ENCODE measurements at regions not wholly inside any gene's neighbourhood (a gene's known extent, or its start where the extent isn't known, plus 50 kb on each side); places are given as distances from the start of the nearest gene placed in this dataset.
"Not testable (repeated sequence)": the region's sequence is repeated elsewhere in the genome, so short reads cannot be mapped to it uniquely, and the experiment has no call there.

DNA sequence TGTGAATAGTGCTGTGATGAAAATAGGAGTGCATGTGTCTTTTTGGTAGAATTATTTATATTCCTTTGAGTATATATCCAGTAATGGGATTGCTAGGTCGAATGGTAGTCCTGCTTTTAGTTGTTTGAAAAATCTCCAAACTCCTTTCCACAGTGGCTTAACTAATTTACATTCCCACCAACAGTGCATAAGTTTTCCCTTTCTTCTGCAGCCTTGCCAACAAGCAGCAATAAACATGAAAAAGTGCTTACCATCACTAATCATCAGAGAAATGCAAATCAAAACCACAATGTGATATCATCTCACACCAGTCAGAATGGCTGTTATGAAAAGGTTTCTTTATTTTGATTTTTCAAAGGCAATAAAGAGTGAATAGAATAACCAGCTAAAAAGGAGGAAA, 1105.9 kb downstream of the NAALADL2 start:
- H3K27ac ChIP-seq: 0 out of 2 replicates have a peak overlapping the region, but pooled peaks have one; percentile 15
- H3K4me3 ChIP-seq: no peak overlapping the region
- H3K36me3 ChIP-seq: no peaks in the 10 kb centered on the region
- H3K27me3 ChIP-seq: no peaks in the 10 kb centered on the region
- H3K9me3 ChIP-seq (replicated peaks): no peaks in the 10 kb centered on the region
- H3K4me1 ChIP-seq: no peaks in the 10 kb centered on the region
- peak in 1 of 2 experiments; percentile 16 for DNase-seq

DNA sequence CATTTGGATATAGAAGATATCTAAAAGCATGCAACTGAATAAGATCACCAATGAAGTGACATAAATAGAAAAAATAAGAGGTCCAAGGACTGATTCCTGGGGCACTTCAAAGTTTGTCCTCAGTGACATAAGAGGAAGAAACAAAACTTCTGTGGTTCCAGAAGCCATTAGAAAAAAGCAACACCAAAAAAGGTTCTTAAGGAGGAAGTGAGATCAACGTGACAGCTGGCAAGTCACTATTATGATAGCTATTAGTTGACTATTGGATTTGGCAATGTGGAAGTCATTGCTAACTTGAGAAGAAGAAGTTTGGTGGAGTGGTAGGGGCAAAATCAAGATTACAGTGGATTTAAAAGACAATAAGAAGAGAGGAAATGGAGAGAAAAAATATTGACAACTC, 1098.3 kb downstream of the NAALADL2 start:
- H3K4me3 ChIP-seq: no peak overlapping the region
- no peaks in the 10 kb centered on the region for H3K36me3 ChIP-seq
- no peak overlapping the region for H3K27ac ChIP-seq
- H3K4me1 ChIP-seq: no peaks in the 10 kb centered on the region
- no peaks in the 10 kb centered on the region for H3K9me3 ChIP-seq (replicated peaks)
- H3K27me3 ChIP-seq: no peaks in the 10 kb centered on the region
- DNase-seq: no peak

DNA sequence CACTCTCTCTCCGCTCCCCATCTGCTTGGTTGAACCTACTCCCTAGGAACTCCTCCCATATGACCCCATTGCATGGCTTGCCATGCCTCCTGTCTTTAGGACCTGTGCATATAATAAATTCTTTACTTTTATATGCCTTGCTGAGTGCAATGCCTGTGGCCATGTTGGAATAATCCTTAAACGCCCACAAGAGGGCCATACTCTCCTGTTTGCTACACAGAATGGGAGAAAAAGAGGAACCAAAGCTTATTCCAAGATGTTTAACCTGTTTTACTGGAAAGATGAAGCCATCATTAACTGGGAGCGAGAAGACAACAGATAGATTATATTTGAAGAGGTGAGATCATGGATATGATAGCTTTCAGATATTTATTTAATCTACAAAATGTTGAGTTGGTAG, 1097.8 kb downstream of the NAALADL2 start:
- DNase-seq: peak in 1 of 2 experiments; percentile 2
- no peaks in the 10 kb centered on the region for H3K4me1 ChIP-seq
- no peaks in the 10 kb centered on the region for H3K36me3 ChIP-seq
- no peaks in the 10 kb centered on the region for H3K27me3 ChIP-seq
- H3K4me3 ChIP-seq: no peak overlapping the region
- H3K27ac ChIP-seq: no peak overlapping the region
- H3K9me3 ChIP-seq (replicated peaks): no peaks in the 10 kb centered on the region

DNA sequence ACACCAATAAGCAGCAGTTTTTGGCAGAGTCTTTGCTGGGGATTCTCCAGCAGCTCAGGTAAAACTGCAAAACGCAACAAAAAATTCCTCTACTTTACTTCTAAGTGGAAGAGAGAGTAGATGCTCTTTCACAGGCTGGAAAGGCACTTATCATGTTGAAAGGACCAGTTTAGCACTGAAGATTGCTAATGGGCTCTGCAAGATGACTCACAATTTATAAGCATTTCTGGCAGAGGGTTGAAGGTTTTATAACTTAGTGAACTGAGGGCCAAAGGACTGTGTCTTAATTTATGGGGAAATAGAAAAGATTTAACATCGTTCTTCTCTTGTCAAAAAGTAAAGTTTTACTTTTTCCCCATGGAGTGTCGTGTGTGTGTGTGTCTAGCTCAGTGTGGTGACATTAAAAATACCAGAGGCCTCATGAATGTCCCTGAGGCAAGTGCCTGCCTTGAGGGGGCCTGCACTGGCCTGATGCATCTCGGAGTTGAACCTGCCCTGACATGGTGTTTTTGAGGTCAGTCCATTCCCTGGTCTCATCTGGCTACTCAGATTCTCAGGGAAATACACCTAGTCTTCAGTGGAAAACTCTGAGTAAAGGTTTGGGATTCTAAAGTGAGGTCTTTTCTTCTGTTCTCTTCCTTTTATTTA, 1092.0 kb downstream of the NAALADL2 start:
- H3K27ac ChIP-seq: no peak overlapping the region
- DNase-seq: no peak
- no peaks in the 10 kb centered on the region for H3K27me3 ChIP-seq
- no peaks in the 10 kb centered on the region for H3K36me3 ChIP-seq
- H3K4me1 ChIP-seq: no peaks in the 10 kb centered on the region
- H3K4me3 ChIP-seq: no peak overlapping the region
- H3K9me3 ChIP-seq (replicated peaks): no peaks in the 10 kb centered on the region

DNA sequence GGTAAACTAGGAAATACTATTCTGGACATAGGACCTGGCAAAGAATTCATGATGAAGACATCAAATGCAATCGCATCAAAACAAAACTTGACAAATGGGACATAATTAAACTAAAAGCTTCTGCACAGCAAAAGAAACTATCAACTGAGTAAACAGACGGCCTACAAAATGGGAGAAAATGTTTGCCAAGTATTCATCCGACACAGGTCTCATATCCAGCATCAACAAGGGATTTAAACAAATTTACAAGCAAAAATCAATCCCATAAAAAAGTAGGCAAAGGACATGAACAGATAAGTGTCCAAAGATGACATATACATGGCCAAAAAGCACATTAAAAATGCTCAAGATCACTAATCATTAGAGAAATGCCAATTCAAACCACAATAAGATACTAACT, 1088.9 kb downstream of the NAALADL2 start:
- Histone ChIP-seq H3K4me1 (no peaks in the 10 kb centered on the region), H3K36me3 (no peaks in the 10 kb centered on the region), H3K4me3 (no peak overlapping the region), H3K27me3 (no peaks in the 10 kb centered on the region), H3K9me3 (replicated peaks) (no peaks in the 10 kb centered on the region), H3K27ac (no peak overlapping the region)
- no peak for DNase-seq

DNA sequence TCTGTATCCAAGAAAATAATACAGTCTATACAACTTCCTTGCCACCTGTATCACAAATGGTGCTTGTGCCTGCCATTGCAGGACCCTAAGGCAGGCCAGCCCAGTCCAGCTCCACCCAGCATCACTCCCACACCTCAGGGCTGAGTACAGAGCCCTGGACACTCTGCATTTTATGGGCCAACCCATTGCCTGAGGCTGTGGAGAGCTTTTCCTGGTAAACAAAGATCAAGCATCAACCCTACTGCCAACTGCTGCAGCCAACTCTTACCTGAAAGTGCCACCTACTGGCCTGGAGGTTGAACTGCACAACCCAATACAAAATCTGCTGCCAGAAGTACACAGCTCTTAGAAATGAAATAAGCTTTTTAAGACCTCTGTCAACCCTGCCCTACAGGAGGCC, 1082.2 kb downstream of the NAALADL2 start:
- no peaks in the 10 kb centered on the region for H3K27me3 ChIP-seq
- DNase-seq: peak; percentile 36 to 53
- H3K27ac ChIP-seq: no peak overlapping the region
- no peak overlapping the region for H3K4me3 ChIP-seq
- H3K9me3 ChIP-seq (replicated peaks): peaks cover 5% of the 10 kb centered on the region; the same call in 1 of the 2 replicates
- H3K4me1 ChIP-seq: no peaks in the 10 kb centered on the region
- H3K36me3 ChIP-seq: no peaks in the 10 kb centered on the region

DNA sequence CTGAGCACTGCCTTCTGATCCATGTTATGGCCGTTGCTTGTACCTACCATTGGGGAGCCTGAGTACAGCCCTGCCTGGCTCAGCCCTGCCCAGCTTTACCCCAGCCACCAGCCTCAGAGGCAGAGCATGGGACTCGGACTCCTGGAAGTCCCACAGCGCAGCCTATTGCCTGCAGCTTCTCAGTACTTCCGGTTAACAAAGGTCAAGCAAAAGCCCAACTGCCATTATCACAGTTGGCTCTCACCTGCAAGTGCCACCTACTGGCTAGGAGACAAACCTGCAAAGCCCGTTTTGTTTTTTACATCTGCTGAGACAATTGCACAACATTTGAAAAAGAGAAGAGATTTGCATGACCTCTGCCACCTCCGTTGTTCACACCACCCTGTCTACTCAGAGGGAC, 1081.7 kb downstream of the NAALADL2 start:
- Histone ChIP-seq H3K4me3 (no peak overlapping the region), H3K27ac (no peak overlapping the region), H3K9me3 (replicated peaks) (peaks cover 5% of the 10 kb centered on the region; the same call in 1 of the 2 replicates), H3K4me1 (no peaks in the 10 kb centered on the region), H3K27me3 (no peaks in the 10 kb centered on the region), H3K36me3 (no peaks in the 10 kb centered on the region)
- peak; percentile 14 to 40 for DNase-seq

DNA sequence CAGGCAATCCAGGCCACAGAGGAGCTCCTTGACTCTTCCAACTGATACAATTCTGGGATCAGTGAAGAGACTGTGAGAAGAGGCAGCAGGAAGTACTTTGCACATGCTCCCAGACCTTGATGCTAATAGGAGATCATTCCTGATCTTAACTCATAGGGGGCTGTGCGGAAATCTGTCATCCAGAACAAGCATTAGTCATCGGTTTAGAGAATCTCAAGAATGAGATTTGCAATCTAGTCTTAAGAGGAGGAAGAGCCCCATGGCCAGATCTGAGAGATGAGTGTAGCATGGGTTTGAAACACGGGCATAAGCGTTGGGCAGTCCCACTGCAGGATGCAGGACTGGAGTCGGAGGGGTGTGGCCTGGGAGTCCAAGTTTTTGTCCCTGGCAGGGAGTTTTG, 1081.1 kb downstream of the NAALADL2 start:
- no peak for DNase-seq
- no peak overlapping the region for H3K4me3 ChIP-seq
- no peaks in the 10 kb centered on the region for H3K4me1 ChIP-seq
- no peak overlapping the region for H3K27ac ChIP-seq
- H3K27me3 ChIP-seq: no peaks in the 10 kb centered on the region
- H3K36me3 ChIP-seq: no peaks in the 10 kb centered on the region
- peaks cover 5% of the 10 kb centered on the region; the same call in 1 of the 2 replicates for H3K9me3 ChIP-seq (replicated peaks)

DNA sequence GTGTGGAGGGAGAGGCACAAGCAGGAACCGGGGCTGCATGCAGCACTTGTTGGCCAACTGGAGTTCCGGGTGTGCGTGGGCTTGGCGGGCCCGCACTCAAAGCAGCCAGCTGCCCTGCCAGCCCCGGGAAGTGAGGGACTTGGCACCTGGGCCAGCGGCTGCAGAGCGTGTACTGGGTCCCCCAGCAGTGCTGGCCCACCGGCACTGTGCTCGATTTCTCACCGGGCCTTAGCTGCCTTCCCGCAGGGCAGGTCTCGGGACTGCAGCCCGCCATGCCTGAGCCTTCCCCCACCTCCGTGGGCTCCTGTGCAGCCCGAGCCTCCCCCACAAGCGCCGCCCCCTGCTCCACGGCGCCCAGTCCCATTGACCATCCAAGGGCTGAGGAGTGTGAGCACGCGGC, 1078.2 kb downstream of the NAALADL2 start:
- H3K27me3 ChIP-seq; H3K4me1 ChIP-seq; DNase-seq; H3K9me3 ChIP-seq (replicated peaks); H3K27ac ChIP-seq; H3K4me3 ChIP-seq; H3K36me3 ChIP-seq: not testable (repeated sequence)

DNA sequence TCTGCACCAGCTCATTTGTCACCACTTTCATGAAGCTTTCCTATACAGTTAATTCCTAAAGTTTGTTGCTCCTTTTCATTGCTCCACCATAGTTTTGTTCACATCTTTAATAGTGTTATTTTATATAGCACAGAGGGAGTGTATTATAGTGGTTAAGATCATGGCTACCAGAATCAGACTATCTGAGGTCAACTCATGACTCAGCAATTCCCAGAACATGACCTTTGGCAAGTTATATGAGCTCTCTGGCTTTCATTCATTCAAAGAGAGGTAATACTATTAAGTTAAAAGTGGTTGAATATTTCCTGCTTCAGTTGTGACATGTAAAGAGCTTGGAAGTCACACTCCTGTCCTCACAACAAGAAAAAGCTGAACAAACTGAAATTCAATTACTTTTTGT, 1073.5 kb downstream of the NAALADL2 start:
- Histone ChIP-seq H3K9me3 (replicated peaks) (no peaks in the 10 kb centered on the region), H3K27ac (no peak overlapping the region), H3K4me1 (no peaks in the 10 kb centered on the region), H3K4me3 (no peak overlapping the region), H3K27me3 (no peaks in the 10 kb centered on the region), H3K36me3 (no peaks in the 10 kb centered on the region)
- no peak for DNase-seq

DNA sequence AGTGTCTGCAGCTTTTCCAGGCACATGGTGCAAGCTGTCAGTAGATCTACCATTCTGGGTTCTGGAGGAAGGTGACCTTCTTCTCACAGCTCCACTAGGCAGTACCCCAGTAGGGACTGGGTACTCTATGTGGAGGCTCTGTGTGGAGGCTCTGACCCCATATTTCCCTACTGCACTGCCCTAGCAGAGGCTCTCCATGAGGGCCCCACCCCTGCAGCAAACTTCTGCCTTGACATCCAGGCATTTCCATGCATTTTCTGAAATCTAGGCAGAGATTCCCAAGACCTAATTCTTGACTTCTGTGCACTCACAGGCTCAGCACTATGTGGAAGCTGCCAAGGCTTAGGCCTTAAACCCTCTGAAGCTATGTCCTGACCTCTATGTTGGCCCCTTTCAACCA, 1060.0 kb downstream of the NAALADL2 start:
- Histone ChIP-seq H3K36me3 (no peaks in the 10 kb centered on the region), H3K9me3 (replicated peaks) (no peaks in the 10 kb centered on the region), H3K27me3 (no peaks in the 10 kb centered on the region), H3K4me3 (no peak overlapping the region), H3K27ac (no peak overlapping the region), H3K4me1 (no peaks in the 10 kb centered on the region)
- DNase-seq: no peak

DNA sequence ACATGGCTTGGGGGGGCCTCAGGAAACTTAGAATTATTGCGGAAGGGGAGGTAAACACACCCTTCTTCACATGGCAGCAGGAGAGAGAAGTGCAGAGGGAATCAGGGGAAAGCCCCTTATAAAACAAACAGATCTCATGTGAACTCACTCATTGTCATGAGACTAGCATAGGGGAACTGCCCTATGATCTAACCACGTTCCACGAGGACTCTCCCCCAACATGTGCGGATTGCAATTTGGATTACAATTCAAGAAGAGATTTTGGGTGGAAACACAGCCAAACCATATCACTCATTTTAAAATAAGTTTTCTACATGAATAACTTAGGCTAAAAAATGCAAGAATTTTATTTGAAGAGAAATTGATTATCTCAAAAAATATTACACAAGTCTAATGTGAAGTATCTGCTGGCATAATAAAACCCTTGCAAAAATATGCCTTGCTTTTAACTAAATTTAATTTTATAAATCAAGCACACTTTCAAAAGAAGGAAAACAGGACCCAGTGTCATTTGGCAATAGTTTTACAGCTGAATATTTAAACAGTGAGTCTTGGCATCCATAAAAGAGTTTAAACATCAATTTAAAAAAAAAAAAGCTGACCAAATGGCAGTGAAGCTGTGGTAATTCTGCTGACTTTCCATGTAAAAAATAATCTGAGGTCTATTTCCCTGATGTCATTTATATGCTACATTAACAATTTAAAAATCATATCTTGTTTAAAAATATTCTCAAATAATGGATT, 1057.2 kb downstream of the NAALADL2 start:
- no peak overlapping the region for H3K27ac ChIP-seq
- no peaks in the 10 kb centered on the region for H3K36me3 ChIP-seq
- no peak overlapping the region for H3K4me3 ChIP-seq
- H3K4me1 ChIP-seq: no peaks in the 10 kb centered on the region
- no peaks in the 10 kb centered on the region for H3K27me3 ChIP-seq
- DNase-seq: no peak
- no peaks in the 10 kb centered on the region for H3K9me3 ChIP-seq (replicated peaks)

DNA sequence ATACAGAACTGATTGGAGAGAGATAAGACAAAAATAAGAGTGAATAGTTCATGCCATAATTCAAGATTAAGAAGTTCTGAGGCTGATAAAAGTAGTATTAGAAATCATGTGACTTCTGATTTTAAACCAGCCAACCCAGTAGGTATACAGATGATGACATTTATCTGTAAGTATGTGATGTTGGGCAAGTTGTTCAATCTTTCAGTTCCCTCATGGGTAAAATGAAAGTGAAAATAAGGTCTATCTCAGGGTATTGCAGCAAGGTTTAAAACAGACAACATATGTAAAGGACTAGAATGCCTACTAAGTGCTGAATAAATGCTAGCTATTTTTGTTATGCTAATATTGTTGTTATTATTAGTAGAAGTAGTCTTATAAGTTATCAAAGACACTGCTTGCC, 1055.7 kb downstream of the NAALADL2 start:
- no peaks in the 10 kb centered on the region for H3K4me1 ChIP-seq
- no peaks in the 10 kb centered on the region for H3K9me3 ChIP-seq (replicated peaks)
- no peak overlapping the region for H3K27ac ChIP-seq
- H3K4me3 ChIP-seq: no peak overlapping the region
- H3K36me3 ChIP-seq: no peaks in the 10 kb centered on the region
- no peak for DNase-seq
- H3K27me3 ChIP-seq: no peaks in the 10 kb centered on the region

DNA sequence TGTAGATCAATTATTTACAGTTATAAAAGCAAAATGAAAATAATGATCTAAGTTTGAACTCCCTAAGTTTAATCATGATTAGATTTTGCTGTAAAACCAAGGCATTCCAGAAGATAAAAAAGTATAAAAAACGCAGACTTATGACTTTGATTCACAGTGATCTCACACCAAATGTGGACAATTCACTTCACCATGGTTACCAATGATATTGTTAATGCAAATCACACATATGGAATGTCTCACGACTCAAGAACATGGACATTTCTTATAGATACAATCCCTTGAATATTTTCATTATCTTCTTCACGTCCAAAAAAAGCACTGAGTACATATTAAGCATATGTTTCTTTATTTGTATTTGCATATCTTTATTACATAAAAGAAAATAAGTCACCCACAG, 1054.2 kb downstream of the NAALADL2 start:
- Histone ChIP-seq H3K27ac (no peak overlapping the region), H3K4me3 (no peak overlapping the region), H3K36me3 (no peaks in the 10 kb centered on the region), H3K4me1 (no peaks in the 10 kb centered on the region), H3K9me3 (replicated peaks) (no peaks in the 10 kb centered on the region), H3K27me3 (no peaks in the 10 kb centered on the region)
- DNase-seq: no peak

DNA sequence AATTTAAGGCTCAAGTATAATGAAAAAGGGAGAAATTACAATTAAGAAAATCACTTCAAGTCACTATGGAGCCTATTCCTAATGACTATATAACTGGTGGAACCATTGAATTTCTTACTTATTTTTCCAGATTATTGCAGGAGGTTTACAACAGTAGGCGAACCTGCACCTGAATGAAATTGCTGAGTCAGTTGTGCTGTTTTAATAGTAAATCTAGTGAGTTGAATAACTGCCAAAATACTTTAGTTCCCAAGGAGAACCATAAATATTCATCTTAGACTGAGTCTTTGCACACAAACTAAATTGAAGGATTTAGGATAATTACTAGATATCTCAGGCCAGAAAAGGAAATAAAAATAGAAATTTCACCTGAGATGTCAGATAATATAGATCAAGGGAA, 1052.8 kb downstream of the NAALADL2 start:
- no peaks in the 10 kb centered on the region for H3K36me3 ChIP-seq
- no peaks in the 10 kb centered on the region for H3K9me3 ChIP-seq (replicated peaks)
- DNase-seq: no peak
- H3K4me3 ChIP-seq: no peak overlapping the region
- H3K4me1 ChIP-seq: no peaks in the 10 kb centered on the region
- no peak overlapping the region for H3K27ac ChIP-seq
- H3K27me3 ChIP-seq: no peaks in the 10 kb centered on the region

DNA sequence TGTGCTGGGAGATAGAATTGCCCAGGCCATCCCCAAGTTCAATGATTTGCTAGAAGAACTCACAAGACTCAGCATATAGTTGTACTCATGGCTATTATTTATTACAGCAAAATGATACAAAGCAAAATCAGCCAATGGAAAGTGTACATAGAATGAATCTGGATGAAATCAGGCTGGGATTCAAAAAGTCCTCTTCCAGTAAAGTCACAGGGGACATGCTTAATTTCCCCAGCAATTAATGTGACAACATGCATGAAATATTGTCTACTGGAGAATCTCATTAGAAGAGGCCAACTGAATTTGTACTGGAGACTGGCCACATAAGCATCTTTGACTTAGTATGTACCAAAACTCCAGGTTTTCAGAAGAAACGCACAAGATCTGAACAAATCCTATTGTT, 1043.1 kb downstream of the NAALADL2 start:
- Histone ChIP-seq H3K9me3 (replicated peaks) (no peaks in the 10 kb centered on the region), H3K4me1 (no peaks in the 10 kb centered on the region), H3K27me3 (no peaks in the 10 kb centered on the region), H3K4me3 (no peak overlapping the region), H3K36me3 (no peaks in the 10 kb centered on the region), H3K27ac (no peak overlapping the region)
- no peak for DNase-seq

Measured in SJCRH30 (cell line).